Glomerular visceral epithelial cell (primary cell): ENCODE measurements at regions not wholly inside any gene's neighbourhood (a gene's known extent, or its start where the extent isn't known, plus 50 kb on each side); places are given as distances from the start of the nearest gene placed in this dataset.
"Not testable (repeated sequence)": the region's sequence is repeated elsewhere in the genome, so short reads cannot be mapped to it uniquely, and the experiment has no call there.

Experiments used
- DNase-seq: peaks from one replicate; pipeline ENCODE4 v3.0.0-alpha.2; 2016; ENCODE audit errors: extremely low spot score

DNA sequence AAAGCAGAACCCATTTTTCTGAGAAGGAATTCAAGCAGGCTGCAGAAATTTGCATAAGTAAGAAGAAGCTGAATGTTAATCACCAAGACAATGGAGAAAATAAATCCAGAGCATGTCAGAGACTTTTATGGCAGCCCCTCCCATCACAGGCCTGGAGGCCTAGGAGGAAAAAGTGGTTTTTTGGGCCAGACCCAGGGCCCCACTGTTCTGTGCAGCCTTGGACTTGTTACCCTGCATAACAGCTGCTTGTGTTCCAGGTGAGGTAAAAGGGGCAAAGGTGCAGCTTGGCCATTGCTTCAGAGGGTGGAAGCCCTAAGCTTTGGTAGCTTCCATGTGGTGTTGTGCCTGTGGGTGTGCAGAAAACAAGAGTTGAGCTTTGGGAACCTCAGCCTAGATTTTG, 1516.2 kb upstream of the PCDH10 start:
- DNase-seq, result no peak

DNA sequence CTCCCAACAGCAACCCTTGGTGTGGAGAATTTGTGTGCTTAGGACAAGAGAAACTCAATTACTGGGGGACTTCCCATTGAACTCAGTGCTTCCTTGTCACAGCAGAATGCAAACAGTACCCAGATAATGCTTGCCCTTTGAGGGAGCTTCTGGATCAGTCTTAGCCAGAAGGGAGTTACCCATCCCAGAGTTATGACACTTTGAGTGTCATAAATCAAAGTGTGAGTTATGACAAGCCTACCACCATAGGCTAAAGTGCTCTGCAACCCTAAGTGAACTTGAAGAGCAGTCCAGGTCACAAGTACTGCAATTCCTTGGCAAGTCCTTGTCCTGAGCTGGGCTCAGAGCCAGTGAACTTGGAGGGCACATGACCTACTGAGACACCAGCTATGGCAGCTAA, 1513.9 kb upstream of the PCDH10 start:
- DNase-seq, result no peak

DNA sequence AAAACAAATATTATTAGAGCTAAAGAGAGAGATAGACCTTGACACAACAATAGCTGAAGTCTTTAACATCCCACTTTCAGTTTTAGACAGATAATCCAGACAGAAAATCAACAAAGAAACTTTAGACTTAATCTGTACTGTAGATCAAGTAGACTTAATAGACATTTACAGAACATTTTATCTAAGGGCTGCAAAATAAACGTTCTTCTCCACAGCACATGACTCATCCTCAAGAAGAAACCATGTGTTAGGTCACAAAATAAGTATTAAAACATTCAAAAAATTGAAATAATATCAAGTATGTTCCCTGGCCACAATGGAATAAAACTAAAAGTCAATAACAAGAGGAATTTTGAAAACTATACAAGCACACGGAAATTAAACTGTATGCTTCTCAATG, 1510.3 kb upstream of the PCDH10 start:
- DNase-seq, result no peak

DNA sequence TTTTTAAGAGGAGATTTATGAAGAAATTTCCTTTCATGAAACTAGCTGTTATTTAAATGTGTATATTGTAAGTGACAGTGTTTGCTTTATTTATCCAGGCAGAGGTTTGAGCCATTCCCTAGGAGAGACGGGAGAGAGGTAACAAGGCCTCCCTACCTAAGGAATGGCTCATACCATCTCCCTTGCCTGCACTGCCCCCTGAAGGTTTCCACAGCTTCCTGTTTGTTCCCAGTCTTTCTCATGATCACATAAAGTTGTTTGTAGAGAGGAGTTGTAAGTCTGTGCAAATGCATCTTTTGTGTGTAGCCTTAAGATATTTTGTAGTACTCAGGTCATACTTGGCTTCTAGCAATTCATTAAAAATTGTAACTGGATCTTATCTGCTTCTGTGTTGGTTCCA, 1504.5 kb upstream of the PCDH10 start:
- no peak for DNase-seq

DNA sequence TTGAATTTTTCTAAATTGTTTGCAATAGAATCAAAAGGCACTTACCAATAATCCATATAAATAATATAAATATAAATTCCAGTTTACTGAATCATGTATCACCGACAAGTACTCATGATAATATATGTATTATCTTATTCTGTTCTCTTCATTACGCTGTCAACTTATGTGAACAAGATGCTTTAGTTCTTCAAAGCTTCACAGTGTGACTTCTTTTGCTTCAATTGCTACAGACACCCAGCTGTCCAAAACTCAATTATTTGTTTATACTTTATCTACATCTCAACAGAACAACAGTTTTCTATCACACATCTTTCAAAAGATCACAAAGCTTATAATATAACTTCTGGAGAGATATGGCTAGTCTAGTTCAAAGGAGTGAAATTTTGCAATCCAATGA, 1499.9 kb upstream of the PCDH10 start:
- DNase-seq, result no peak

DNA sequence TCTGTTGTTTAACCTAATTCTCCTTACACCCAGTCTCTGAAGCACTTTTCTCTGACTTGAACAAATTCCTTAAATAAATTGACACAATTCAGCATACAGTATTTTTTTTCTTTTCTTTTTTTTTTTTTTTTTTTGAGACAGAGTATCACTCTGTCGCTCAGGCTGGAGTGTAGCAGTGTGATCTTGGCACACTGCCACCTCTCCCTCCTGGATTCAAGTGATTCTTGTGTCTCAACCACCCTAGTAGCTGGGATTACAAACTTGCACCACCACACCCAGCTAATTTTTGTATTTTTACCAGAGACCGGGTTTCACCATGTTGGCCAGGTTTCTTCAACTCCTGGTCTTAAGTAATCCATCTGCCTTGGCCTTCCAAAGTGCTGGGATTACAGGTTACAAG, 1498.1 kb upstream of the PCDH10 start:
- no peak for DNase-seq

DNA sequence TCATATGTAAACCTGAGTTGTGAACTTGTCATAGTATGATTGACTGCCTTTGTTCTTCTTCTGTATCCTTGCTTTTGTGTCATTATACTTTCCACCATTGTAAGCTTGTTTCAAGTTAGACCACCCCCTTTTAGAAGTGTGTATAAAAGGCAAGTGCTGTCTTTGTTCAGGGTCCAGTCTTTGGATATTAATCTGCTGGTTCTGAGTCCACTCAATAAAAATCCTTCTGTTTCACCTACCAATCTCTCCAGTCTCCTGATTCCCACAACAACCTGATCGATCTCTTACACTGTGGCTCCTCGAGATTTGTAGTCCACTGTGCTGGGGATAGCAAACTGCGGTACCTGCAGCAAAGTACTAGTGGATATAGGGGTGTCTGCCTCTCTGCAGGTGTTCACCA, 1465.8 kb upstream of the PCDH10 start:
- DNase-seq, result not testable (repeated sequence)

DNA sequence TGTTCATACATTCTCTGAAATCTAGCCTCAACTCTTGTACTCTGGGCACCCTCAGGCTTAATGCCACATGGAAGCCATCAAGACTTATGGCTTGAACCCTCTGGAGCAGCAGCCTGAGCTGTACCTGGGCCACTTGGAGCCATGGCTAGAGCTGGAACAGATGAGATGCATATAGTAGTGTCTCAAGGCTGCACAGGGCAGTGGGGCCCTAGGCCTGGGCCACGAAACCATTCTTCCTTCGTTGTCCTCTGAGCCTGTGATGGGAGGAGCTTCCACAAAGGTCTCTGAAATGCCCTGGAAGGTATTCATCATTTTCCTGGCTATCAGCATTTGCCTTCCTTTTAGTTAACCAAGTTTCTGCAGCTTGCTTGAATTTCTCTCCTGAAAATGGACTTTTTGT, 1427.2 kb upstream of the PCDH10 start:
- DNase-seq, result no peak

DNA sequence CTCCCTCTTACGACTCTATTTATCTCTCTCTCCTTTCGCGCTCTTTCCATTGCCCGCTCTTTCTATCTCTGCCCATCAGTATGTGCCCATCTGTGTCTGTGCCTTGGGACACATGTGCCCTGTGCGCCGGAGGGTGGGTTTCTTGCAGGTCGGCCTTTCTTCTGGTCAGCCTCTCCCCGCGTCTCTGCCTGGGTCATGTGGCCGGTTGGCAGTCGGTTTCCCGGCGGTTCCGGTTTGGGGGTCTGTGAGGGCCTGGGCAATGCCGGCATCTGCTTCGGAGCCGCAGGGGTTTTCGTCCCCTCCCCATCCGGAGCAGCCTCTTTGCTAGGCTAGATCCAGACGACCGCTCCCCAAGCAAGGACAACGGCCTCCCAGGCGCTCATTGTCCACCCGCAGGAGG, 1426.0 kb upstream of the PCDH10 start:
- DNase-seq, result not testable (repeated sequence)

DNA sequence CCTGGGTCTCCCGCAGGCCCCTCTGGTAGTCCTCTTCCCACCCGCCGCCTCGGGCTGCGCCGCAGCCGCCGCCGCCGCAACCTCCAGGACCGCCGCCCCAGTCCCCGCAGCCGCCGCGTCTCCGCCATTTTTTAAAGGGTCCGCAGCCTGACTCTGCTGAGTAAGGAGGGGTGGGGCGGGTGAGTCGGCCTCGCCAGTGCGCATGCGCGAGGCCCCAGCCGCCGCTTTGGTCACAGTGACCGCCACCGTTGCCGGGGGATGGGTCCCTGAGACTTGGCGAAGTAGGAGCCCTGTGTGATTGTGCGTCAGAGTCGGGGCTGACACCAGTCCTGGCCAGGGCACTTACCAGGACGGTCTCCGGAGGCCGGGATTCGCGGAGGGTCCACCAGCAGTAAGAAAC, 1424.2 kb upstream of the PCDH10 start:
- peak; percentile 49 for DNase-seq

DNA sequence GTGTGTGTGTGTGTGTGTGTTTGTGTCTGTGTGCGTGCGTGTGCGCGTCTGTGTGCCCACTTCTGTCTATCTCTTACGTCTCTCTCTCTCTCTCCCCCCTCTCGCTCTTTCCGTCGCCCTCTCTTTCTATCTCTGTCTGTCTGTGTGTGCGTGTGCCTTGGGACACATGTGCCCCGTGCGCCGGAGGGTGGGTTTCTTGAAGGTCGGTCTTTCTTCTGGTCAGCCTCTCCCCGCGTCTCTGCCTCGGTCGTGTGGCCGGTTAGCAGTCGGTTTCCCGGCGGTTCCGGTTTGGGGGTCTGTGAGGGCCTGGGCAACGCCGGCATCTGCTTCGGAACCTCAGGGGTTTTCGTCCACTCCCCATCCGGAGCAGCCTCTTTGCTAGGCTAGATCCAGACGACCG, 1423.6 kb upstream of the PCDH10 start:
- DNase-seq, result not testable (repeated sequence)

DNA sequence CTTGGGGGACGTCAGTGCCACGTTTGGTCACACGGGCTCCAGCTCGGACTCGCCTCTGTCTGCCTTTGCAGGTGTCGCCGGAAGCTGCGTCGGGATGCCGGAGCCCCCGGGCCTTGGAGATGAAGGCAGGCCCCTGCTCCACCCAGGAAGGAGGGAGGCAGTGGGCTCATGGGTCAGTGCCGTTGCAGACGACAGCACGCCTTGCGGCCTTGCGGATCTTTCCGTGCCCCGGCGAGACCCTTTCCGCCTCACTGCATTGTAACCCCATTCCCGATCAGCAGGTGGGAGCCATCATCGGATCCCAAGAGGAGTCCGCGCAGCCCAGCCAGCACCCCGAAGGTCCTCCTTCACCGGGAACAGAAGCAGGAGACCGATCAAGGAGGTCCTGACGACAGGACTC, 1422.2 kb upstream of the PCDH10 start:
- not testable (repeated sequence) for DNase-seq

DNA sequence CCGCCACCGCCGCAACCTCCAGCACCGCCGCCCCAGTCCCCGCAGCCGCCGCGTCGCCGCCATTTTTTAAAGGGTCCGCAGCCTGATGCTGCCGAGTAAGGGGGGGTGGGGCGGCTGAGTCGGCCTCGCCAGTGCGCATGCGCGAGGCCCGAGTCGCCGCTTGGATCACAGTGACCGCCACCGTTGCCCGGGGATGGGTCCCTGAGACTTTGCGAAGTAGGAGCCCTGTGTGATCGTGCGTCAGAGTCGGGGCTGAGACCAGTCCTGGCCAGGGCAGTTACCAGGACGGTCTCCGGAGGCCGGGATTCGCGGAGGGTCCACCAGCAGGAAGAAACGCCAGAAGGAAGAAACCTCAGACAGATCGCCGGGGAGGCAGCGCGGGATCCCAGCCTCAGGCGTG, 1421.7 kb upstream of the PCDH10 start:
- DNase-seq, result not testable (repeated sequence)

DNA sequence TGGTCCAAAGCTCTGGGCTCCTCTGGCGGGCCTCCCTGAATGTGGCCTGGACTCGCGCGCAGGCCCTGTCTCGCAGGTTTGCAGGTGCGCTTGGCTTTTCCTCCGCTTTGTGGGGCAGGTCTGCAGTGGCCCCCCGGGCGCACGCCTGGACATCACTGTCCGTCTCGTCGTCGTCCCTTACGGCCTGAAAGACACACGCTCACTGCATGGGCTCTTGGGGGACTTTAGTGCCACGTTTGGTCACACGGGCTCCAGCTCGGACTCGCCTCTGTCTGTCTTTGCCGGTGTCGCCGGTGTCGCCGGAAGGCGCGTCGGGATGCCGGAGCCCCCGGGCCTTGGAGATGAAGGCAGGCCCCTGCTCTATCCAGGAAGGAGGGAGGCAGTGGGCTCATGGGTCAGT, 1419.9 kb upstream of the PCDH10 start:
- DNase-seq, result not testable (repeated sequence)

DNA sequence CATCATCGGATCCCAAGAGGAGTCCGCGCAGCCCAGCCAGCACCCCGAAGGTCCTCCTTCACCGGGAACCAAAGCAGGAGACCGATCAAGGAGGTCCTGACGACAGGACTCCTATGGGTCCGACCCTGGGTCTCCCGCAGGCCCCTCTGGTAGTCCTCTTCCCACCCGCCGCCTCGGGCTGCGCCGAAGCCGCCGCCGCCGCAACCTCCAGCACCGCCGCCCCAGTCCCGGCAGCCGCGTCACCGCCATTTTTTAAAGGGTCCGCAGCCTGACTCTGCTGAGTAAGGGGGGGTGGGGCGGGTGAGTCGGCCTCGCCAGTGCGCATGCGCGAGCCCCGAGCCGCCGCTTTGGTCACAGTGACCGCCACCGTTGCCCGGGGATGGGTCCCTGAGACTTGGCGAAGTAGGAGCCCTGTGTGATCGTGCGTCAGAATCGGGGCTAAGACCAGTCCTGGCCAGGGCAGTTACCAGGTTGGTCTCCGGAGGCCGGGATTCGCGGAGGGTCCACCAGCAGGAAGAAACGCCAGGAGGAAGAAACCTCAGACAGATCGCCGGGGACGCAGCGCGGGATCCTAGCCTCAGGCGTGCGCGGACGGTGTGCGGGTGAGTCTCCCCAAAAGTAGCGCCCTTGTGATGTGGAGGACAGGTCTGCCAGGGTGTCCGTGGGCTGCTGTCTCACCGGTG, 1419.2 kb upstream of the PCDH10 start:
- not testable (repeated sequence) for DNase-seq

DNA sequence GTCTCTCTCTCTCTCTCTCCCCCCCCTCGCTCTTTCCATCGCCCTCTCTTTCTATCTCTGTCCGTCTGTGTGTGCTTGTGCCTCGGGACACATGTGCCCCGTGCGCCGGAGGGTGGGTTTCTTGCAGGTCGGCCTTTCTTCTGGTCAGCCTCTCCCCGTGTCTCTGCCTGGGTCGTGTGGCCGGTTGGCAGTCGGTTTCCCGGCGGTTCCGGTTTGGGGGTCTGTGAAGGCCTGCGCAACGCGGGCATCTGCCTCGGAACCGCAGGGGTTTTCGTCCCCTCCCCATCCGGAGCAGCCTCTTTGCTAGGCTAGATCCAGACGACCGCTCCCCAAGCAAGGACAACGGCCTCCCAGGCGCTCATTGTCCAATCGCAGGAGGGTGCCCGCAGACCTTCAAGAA, 1418.5 kb upstream of the PCDH10 start:
- not testable (repeated sequence) for DNase-seq

DNA sequence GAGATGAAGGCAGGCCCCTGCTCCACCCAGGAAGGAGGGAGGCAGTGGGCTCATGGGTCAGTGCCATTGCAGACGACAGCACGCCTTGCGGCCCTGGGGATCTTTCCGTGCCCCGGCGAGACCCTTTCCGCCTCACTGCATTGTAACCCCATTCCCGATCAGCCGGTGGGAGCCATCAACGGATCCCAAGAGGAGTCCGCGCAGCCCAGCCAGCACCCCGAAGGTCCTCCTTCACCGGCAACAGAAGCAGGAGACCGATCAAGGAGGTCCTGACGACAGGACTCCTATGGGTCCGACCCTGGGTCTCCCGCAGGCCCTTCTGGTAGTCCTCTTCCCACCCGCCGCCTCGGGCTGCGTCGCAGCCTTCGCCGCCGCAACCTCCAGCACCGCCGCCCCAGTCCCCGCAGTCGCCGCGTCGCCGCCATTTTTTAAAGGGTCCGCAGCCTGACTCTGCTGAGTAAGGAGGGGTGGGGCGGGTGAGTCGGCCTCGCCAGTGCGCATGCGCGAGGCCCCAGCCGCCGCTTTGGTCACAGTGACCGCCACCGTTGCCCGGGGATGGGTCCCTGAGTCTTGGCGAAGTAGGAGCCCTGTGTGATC, 1417.0 kb upstream of the PCDH10 start:
- DNase-seq, result not testable (repeated sequence)

DNA sequence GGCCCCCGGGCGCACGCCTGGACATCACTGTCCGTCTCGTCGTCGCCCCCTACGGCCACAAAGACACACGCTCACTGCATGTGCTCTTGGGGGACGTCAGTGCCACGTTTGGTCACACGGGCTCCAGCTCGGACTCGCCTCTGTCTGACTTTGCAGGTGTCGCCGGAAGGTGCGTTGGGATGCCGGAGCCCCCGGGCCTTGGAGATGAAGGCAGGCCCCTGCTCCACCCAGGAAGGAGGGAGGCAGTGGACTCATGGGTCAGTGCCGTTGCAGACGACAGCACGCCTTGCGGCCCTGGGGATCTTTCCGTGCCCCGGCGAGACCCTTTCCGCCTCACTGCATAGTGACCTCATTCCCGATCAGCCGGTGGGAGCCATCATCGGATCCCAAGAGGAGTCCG, 1414.8 kb upstream of the PCDH10 start:
- not testable (repeated sequence) for DNase-seq

DNA sequence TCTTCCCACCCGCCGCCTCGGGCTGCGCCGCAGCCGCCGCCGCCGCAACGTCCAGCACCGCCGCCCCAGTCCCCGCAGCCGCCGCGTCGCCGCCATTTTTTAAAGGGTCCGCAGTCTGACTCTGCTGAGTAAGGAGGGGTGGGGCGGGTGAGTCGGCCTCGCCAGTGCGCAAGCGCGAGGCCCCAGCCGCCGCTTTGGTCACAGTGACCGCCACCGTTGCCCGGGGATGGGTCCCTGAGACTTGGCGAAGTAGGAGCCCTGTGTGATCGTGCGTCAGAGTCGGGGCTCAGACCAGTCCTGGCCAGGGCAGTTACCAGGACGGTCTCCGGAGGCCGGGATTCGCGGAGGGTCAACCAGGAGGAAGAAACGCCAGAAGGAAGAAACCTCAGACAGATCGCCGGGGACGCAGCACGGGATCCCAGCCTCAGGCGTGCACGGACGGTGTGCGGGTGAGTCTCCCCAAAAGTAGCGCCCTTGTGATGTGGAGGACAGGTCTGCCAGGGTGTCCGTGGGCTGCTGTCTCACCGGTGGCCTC, 1414.2 kb upstream of the PCDH10 start:
- DNase-seq, result not testable (repeated sequence)

DNA sequence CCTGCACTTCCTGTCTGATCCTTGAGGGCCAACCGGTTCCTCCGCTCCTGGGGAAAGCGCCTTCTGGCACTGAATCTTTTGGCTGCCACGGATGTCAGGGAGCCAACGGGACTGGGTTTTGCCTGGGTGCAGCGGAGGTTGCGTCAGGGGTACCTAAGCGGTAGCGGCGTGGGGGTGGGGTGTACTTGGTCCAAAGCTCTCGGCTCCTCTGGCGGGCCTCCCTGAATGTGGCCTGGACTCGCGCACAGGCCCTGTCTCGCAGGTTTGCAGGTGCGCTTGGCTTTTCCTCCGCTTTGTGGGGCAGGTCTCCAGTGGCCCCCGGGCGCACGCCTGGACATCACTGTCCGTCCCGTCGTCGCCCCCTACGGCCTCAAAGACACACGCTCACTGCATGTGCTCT, 1410.1 kb upstream of the PCDH10 start:
- not testable (repeated sequence) for DNase-seq

DNA sequence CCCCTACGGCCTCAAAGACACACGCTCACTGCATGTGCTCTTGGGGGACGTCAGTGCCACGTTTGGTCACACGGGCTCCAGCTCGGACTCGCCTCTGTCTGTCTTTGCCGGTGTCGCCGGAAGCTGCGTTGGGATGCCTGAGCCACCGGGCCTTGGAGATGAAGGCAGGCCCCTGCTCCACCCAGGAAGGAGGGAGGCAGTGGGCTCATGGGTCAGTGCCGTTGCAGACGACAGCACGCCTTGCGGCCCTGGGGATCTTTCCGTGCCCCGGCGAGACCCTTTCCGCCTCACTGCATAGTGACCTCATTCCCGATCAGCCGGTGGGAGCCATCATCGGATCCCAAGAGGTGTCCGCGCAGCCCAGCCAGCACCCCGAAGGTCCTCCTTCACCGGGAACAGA, 1407.3 kb upstream of the PCDH10 start:
- not testable (repeated sequence) for DNase-seq

DNA sequence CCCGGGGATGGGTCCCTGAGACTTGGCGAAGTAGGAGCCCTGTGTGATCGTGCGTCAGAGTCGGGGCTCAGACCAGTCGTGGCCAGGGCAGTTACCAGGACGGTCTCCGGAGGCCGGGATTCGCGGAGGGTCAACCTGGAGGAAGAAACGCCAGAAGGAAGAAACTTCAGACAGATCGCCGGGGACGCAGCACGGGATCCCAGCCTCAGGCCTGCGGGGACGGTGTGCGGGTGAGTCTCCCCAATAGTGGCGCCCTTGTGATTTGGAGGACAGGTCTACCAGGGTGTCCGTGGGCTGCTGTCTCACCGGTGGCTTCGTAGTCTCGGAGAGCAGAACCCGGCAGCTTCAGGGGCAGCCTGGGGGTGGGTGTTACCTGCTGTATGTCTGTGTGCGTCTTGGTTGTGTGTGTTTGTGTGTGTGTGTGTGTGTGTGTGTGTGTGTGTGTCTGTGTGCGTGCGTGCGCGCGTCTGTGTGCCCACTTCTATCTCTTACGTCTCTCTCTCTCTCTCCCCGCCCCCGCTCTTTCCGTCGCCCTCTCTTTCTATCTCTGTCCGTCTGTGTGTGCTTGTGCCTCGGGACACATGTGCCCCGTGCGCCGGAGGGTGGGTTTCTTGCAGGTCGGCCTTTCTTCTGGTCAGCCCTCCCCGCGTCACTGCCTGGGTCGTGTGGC, 1406.4 kb upstream of the PCDH10 start:
- not testable (repeated sequence) for DNase-seq

DNA sequence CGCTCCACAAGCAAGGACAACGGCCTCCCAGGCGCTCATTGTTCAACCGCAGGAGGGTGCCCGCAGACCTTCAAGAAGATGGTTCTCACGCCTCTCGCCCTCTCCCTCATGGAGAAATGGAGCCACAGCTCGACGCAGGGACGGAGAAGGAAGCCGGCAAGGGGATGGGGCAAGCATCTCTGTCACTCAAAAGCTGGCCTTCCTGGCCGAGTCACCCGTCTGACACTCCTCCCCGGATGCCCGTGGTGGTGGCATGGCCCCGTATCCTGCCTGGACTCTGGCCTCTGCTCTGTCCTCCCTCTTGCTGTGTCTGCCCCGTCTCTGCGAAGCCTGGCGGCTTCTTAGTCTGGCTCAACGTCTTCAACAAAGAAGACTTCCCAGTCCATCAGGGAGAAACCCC, 1405.7 kb upstream of the PCDH10 start:
- DNase-seq, result not testable (repeated sequence)
